Caco-2 (cell line): ENCODE measurements at regions not wholly inside any gene's neighbourhood (a gene's known extent, or its start where the extent isn't known, plus 50 kb on each side); places are given as distances from the start of the nearest gene placed in this dataset.

Source experiments
- BruUV-seq: library from RNA; stranded (reverse); fragments of 400-500 nt; replicated peaks from 2 replicates; lab custom pipeline; 2021; lab: Mats Ljungman, UMichigan
- CTCF ChIA-PET: fragments of 300-600 bp; sonication (Branson Sonifier 250); formaldehyde crosslinking; loops from one replicate; lab custom pipeline; 2022; ENCODE audit warnings: antibody characterized with exemption; lab: Charles Lee
- POLR2A ChIA-PET: fragments of 300-600 bp; sonication (Branson Sonifier 250); formaldehyde crosslinking; loops from one replicate; lab custom pipeline; 2022; ENCODE audit warnings: antibody characterized with exemption; lab: Charles Lee
- DNase-seq, 2 experiments: peaks; one replicate each; pipeline versions ENCODE4 v3.0.0 to v3.0.0-alpha.2; 2020 to 2022
- H3K27me3 ChIP-seq: replicated peaks from 2 replicates; pipeline ENCODE4 v1.6.0; 2011; ENCODE audit warnings: low read length; ENCODE audit not compliant: control insufficient read depth, insufficient read depth
- H3K36me3 ChIP-seq: 2 replicates; pipeline ENCODE4 v1.5.1; 2011; ENCODE audit warnings: low read length; ENCODE audit not compliant: control insufficient read depth, insufficient read depth
- H3K4me1 ChIP-seq: fragments of 250-450 bp; sonication (Bioruptor Pico); 2 replicates; pipeline ENCODE4 v1.5.1; 2020; ENCODE audit warnings: mild to moderate bottlenecking
- H3K4me3 ChIP-seq: 2 replicates; pipeline ENCODE4 v1.5.1; 2011; ENCODE audit warnings: low read depth, mild to moderate bottlenecking, control low read depth, low read length
- H3K9me3 ChIP-seq: fragments of 250-450 bp; sonication (Bioruptor Pico); 2 replicates; pipeline ENCODE4 v1.5.1; 2020; ENCODE audit warnings: mild to moderate bottlenecking, moderate library complexity
- H3K27ac Mint-ChIP-seq: one replicate; pipeline ENCODE4 v1.8.0; 2022; ENCODE audit warnings: mixed read lengths; ENCODE audit not compliant: unreplicated experiment
- H3K27me3 Mint-ChIP-seq: one replicate; pipeline ENCODE4 v1.8.0; 2022; ENCODE audit warnings: mixed read lengths; ENCODE audit not compliant: insufficient read depth, unreplicated experiment
- H3K36me3 Mint-ChIP-seq: one replicate; pipeline ENCODE4 v1.8.0; 2022; ENCODE audit warnings: mild to moderate bottlenecking, mixed read lengths; ENCODE audit not compliant: insufficient read depth, unreplicated experiment
- H3K4me1 Mint-ChIP-seq: one replicate; pipeline ENCODE4 v1.8.0; 2022; ENCODE audit warnings: low read depth, mixed read lengths; ENCODE audit not compliant: unreplicated experiment
- H3K4me3 Mint-ChIP-seq: one replicate; pipeline ENCODE4 v1.8.0; 2022; ENCODE audit warnings: mild to moderate bottlenecking, moderate library complexity, mixed read lengths; ENCODE audit not compliant: unreplicated experiment
- H3K9me3 Mint-ChIP-seq: one replicate; pipeline ENCODE4 v1.8.0; 2022; ENCODE audit warnings: mixed read lengths; ENCODE audit not compliant: unreplicated experiment
- CTCF ChIP-seq, 2 experiments: fragments of 200-600 bp in 1 of 2; IDR thresholded peaks; 1 replicate in 1 of 2; 2 replicates in 1 of 2; pipeline versions ENCODE4 v1.5.1 to v1.8.0; 2011 to 2022; ENCODE audit warnings: antibody characterized with exemption in 1 of 2, control low read depth in 1 of 2, inconsistent platforms in 1 of 2, low read depth in 1 of 2, low read length in 1 of 2, mild to moderate bottlenecking in 1 of 2, moderate library complexity in 1 of 2; ENCODE audit not compliant: insufficient read depth in 1 of 2, severe bottlenecking in 1 of 2, unreplicated experiment in 1 of 2
- intact Hi-C: fragments of 100-400 bp; cut with micrococcal nuclease; formaldehyde crosslinking; loops from one replicate; pipeline ENCODE4 v1.10.0; 2022; ENCODE audit not compliant: unreplicated experiment

DNA sequence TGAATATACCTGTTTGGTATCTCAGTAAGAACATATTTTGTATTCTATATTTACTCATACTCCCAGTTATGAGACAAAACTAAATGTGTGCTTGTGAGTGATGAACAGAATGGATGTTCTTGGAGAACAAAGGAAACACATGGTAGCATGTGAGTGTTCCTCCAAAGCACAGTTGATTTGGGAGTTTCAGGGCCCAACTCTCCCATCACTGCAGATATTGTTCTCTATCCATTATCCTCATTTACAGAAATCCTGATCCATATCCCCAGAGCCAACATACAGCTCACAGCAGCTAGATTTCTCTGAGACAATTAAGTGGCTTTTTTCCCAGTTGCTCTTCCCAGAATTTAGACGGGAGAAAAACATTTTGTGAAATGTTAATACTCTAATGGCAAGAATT lies 75.6 kb upstream of the MAPRE2 start:
- H3K27ac Mint-ChIP-seq: no peak overlapping the region
- POLR2A ChIA-PET: no interaction called here
- H3K4me1 Mint-ChIP-seq: no peaks in the 10 kb centered on the region
- H3K9me3 Mint-ChIP-seq: no peaks in the 10 kb centered on the region
- Histone ChIP-seq H3K9me3 (no peaks in the 10 kb centered on the region), H3K4me3 (no peak overlapping the region), H3K27me3 (no peaks in the 10 kb centered on the region), H3K4me1 (no peaks in the 10 kb centered on the region), H3K36me3 (no peaks in the 10 kb centered on the region)
- no peak overlapping the region for H3K4me3 Mint-ChIP-seq
- BruUV-seq: no TSS peak
- no peaks in the 10 kb centered on the region for H3K27me3 Mint-ChIP-seq
- CTCF ChIA-PET: no interaction called here
- H3K36me3 Mint-ChIP-seq: no peaks in the 10 kb centered on the region
- no peak for DNase-seq
- intact Hi-C loops: no loop called here
- TF ChIP-seq CTCF (IDR thresholded peaks at IDR 0.05; ENCODE audit: insufficient read depth in 1 of 2, low read depth in 1 of 2, low read length in 1 of 2, severe bottlenecking in 1 of 2, unreplicated experiment in 1 of 2): no peak

GRCh38 chr18:34970106-34970505 lies 71.1 kb upstream of the MAPRE2 start:
- POLR2A ChIA-PET: no interaction called here
- no peaks in the 10 kb centered on the region for H3K9me3 Mint-ChIP-seq
- Histone ChIP-seq H3K4me3 (no peak overlapping the region), H3K9me3 (no peaks in the 10 kb centered on the region), H3K36me3 (no peaks in the 10 kb centered on the region), H3K27me3 (no peaks in the 10 kb centered on the region), H3K4me1 (no peaks in the 10 kb centered on the region)
- no peak overlapping the region for H3K27ac Mint-ChIP-seq
- no peaks in the 10 kb centered on the region for H3K4me1 Mint-ChIP-seq
- BruUV-seq: no TSS peak
- no peak overlapping the region for H3K4me3 Mint-ChIP-seq
- no peak for TF ChIP-seq CTCF (IDR thresholded peaks at IDR 0.05; ENCODE audit: insufficient read depth in 1 of 2, low read depth in 1 of 2, low read length in 1 of 2, severe bottlenecking in 1 of 2, unreplicated experiment in 1 of 2)
- intact Hi-C loops: no loop called here
- CTCF ChIA-PET: no interaction called here
- no peaks in the 10 kb centered on the region for H3K36me3 Mint-ChIP-seq
- no peak for DNase-seq
- H3K27me3 Mint-ChIP-seq: no peaks in the 10 kb centered on the region

- no TSS peak for BruUV-seq
- Mint-ChIP-seq H3K36me3 (no peaks in the 10 kb centered on the region), H3K27ac (no peak overlapping the region), H3K9me3 (no peaks in the 10 kb centered on the region), H3K4me3 (no peak overlapping the region), H3K4me1 (no peaks in the 10 kb centered on the region), H3K27me3 (no peaks in the 10 kb centered on the region)
- Histone ChIP-seq H3K4me3 (no peak overlapping the region), H3K9me3 (no peaks in the 10 kb centered on the region), H3K36me3 (no peaks in the 10 kb centered on the region), H3K4me1 (no peaks in the 10 kb centered on the region), H3K27me3 (no peaks in the 10 kb centered on the region)
- intact Hi-C loops: no loop called here
- CTCF ChIA-PET: no interaction called here
- no peak for TF ChIP-seq CTCF (IDR thresholded peaks at IDR 0.05; ENCODE audit: insufficient read depth in 1 of 2, low read depth in 1 of 2, low read length in 1 of 2, severe bottlenecking in 1 of 2, unreplicated experiment in 1 of 2)
- no peak for DNase-seq
- POLR2A ChIA-PET: no interaction called here
Measured at GRCh38 chr18:34971313-34971712, 69.9 kb upstream of the MAPRE2 start.
